DND-41 (cell line): ENCODE measurements at regions not wholly inside any gene's neighbourhood (a gene's known extent, or its start where the extent isn't known, plus 50 kb on each side); places are given as distances from the start of the nearest gene placed in this dataset.

Source experiments
- ATAC-seq: fragments of 200-7000 bp; cut with Tn5 transposase; 3 replicates; pipeline ENCODE4 v1.9.1; 2021; ENCODE audit warnings: low read depth; ENCODE audit not compliant: insufficient read depth
- DNase-seq: peaks from one replicate; pipeline ENCODE4 v3.0.0-alpha.2; 2020
- H2AFZ ChIP-seq: 2 replicates; pipeline ENCODE4 v1.6.0; 2012; ENCODE audit warnings: low read depth, low read length
- H3K27ac ChIP-seq: 2 replicates; pipeline ENCODE4 v1.5.1; 2012; ENCODE audit warnings: low read length, inconsistent platforms
- H3K27me3 ChIP-seq: fragments of 200-600 bp; sonication (generic); 2 replicates; pipeline ENCODE4 v1.6.0; 2012; ENCODE audit warnings: low read length, mild to moderate bottlenecking, inconsistent platforms; ENCODE audit not compliant: insufficient read depth, poor library complexity
- H3K36me3 ChIP-seq: 2 replicates; pipeline ENCODE4 v1.5.1; 2012; ENCODE audit warnings: low read length, inconsistent platforms; ENCODE audit not compliant: insufficient read depth
- H3K4me1 ChIP-seq: 2 replicates; pipeline ENCODE4 v1.5.1; 2012; ENCODE audit warnings: mild to moderate bottlenecking, low read length; ENCODE audit not compliant: insufficient read depth
- H3K4me2 ChIP-seq: 2 replicates; pipeline ENCODE4 v1.6.0; 2012; ENCODE audit warnings: mild to moderate bottlenecking, moderate library complexity, low read length, inconsistent platforms; ENCODE audit not compliant: insufficient read depth
- H3K4me3 ChIP-seq, 2 experiments: fragments of 200-600 bp in 1 of 2; shearing (Covaris generic) in 1 of 2; 2 replicates each; pipeline ENCODE4 v1.5.1; 2012 to 2016; ENCODE audit warnings: inconsistent platforms in 2 of 2, low read length in 2 of 2, mild to moderate bottlenecking in 2 of 2, low read depth in 1 of 2, moderate library complexity in 1 of 2
- H3K79me2 ChIP-seq: 2 replicates; pipeline ENCODE4 v1.6.0; 2012; ENCODE audit warnings: low read length, inconsistent platforms; ENCODE audit not compliant: insufficient read depth
- H3K9ac ChIP-seq: 2 replicates; pipeline ENCODE4 v1.6.0; 2012; ENCODE audit warnings: low read depth, mild to moderate bottlenecking, inconsistent platforms, low read length, moderate library complexity
- H3K9me3 ChIP-seq: 2 replicates; pipeline ENCODE4 v1.5.1; 2012; ENCODE audit warnings: low read length, moderate library complexity, mild to moderate bottlenecking, inconsistent platforms; ENCODE audit not compliant: insufficient read depth, severe bottlenecking
- H4K20me1 ChIP-seq: 2 replicates; pipeline ENCODE4 v1.6.0; 2012; ENCODE audit warnings: low read length; ENCODE audit not compliant: insufficient read depth
- CTCF ChIP-seq: IDR thresholded peaks from 2 replicates; pipeline ENCODE4 v1.5.1; 2012; ENCODE audit warnings: borderline replicate concordance, low read length, moderate library complexity, mild to moderate bottlenecking; ENCODE audit not compliant: poor library complexity, severe bottlenecking; ENCODE audit errors: extremely low read depth
- EZH2 ChIP-seq: IDR thresholded peaks from 3 replicates; pipeline ENCODE4 v1.6.1; 2012; ENCODE audit warnings: borderline replicate concordance, low read depth, mild to moderate bottlenecking, moderate library complexity, low read length, inconsistent platforms; ENCODE audit not compliant: severe bottlenecking

- Histone ChIP-seq H3K27ac (no peak overlapping the region), H2AFZ (no peak overlapping the region), H3K27me3 (no peaks in the 10 kb centered on the region), H3K9me3 (no peaks in the 10 kb centered on the region), H3K4me3 (no peak overlapping the region), H3K79me2 (no peaks in the 10 kb centered on the region), H3K4me1 (no peaks in the 10 kb centered on the region), H4K20me1 (no peaks in the 10 kb centered on the region), H3K9ac (no peak overlapping the region), H3K36me3 (no peaks in the 10 kb centered on the region), H3K4me2 (no peak overlapping the region)
- DNase-seq: no peak
- TF ChIP-seq EZH2 (no peak), CTCF (no peak)
- no peak for ATAC-seq
These were observed 387.5 kb downstream of the TRIM36 start for GRCh38 chr5:114782177-114782576.

- no peak overlapping the region for H2AFZ ChIP-seq
- TF ChIP-seq EZH2 (no peak), CTCF (no peak)
- ATAC-seq: no peak
- H3K27me3 ChIP-seq: no peaks in the 10 kb centered on the region
- H3K9ac ChIP-seq: no peak overlapping the region
- H3K4me1 ChIP-seq: no peaks in the 10 kb centered on the region
- no peaks in the 10 kb centered on the region for H3K36me3 ChIP-seq
- no peak overlapping the region for H3K4me3 ChIP-seq
- no peak overlapping the region for H3K4me2 ChIP-seq
- H4K20me1 ChIP-seq: no peaks in the 10 kb centered on the region
- no peak for DNase-seq
- no peak overlapping the region for H3K27ac ChIP-seq
- H3K9me3 ChIP-seq: no peaks in the 10 kb centered on the region
- H3K79me2 ChIP-seq: no peaks in the 10 kb centered on the region
These were observed 389.4 kb downstream of the TRIM36 start for GRCh38 chr5:114780290-114780689.

GRCh38 chr5:114744406-114744805 is 382.5 kb downstream of the KCNN2 start:
- H3K27ac ChIP-seq: no peak overlapping the region
- H3K9me3 ChIP-seq: no peaks in the 10 kb centered on the region
- DNase-seq (no peak), ATAC-seq (no peak)
- H3K9ac ChIP-seq: no peak overlapping the region
- no peak overlapping the region for H3K4me2 ChIP-seq
- no peaks in the 10 kb centered on the region for H3K27me3 ChIP-seq
- no peaks in the 10 kb centered on the region for H3K79me2 ChIP-seq
- H3K4me1 ChIP-seq: no peaks in the 10 kb centered on the region
- H2AFZ ChIP-seq: no peak overlapping the region
- TF ChIP-seq EZH2: no peak
- no peak for TF ChIP-seq CTCF
- no peak overlapping the region for H3K4me3 ChIP-seq
- no peaks in the 10 kb centered on the region for H3K36me3 ChIP-seq
- no peaks in the 10 kb centered on the region for H4K20me1 ChIP-seq

GRCh38 chr5:114734238-114734637 is 372.4 kb downstream of the KCNN2 start:
- H2AFZ ChIP-seq: no peak overlapping the region
- H3K4me3 ChIP-seq: no peak overlapping the region
- ATAC-seq: no peak
- H3K27me3 ChIP-seq: no peaks in the 10 kb centered on the region
- H4K20me1 ChIP-seq: no peaks in the 10 kb centered on the region
- no peak overlapping the region for H3K4me2 ChIP-seq
- H3K4me1 ChIP-seq: no peaks in the 10 kb centered on the region
- no peak for TF ChIP-seq EZH2
- no peak for TF ChIP-seq CTCF
- no peaks in the 10 kb centered on the region for H3K79me2 ChIP-seq
- H3K36me3 ChIP-seq: no peaks in the 10 kb centered on the region
- DNase-seq: no peak
- no peak overlapping the region for H3K9ac ChIP-seq
- no peak overlapping the region for H3K27ac ChIP-seq
- H3K9me3 ChIP-seq: no peaks in the 10 kb centered on the region
